Astrocyte (in vitro differentiated cells and primary cell): ENCODE measurements at regions not wholly inside any gene's neighbourhood (a gene's known extent, or its start where the extent isn't known, plus 50 kb on each side); places are given as distances from the start of the nearest gene placed in this dataset.

ENCODE experiments used
- DNase-seq: peaks from one replicate; pipeline ENCODE4 v3.0.0-alpha.2; 2010; ENCODE audit warnings: low read depth
- FAIRE-seq: peaks from 2 replicates; lab custom pipeline; 2011; peaks lifted over from hg19 to GRCh38; lab: Jason Lieb, UNC
- H2AFZ ChIP-seq: 2 replicates; pipeline ENCODE4 v1.6.0; 2012; ENCODE audit warnings: low read depth, low read length, inconsistent platforms
- H3K27ac ChIP-seq: 2 replicates; pipeline ENCODE4 v1.5.1; 2011; ENCODE audit warnings: low read depth, low read length, inconsistent platforms
- H3K27me3 ChIP-seq: 2 replicates; pipeline ENCODE4 v1.6.0; 2011; ENCODE audit warnings: low read length, inconsistent platforms; ENCODE audit not compliant: insufficient read depth
- H3K36me3 ChIP-seq: 2 replicates; pipeline ENCODE4 v1.5.1; 2011; ENCODE audit warnings: low read length, inconsistent platforms; ENCODE audit not compliant: insufficient read depth
- H3K4me1 ChIP-seq: 2 replicates; pipeline ENCODE4 v1.5.1; 2011; ENCODE audit warnings: low read length, inconsistent platforms; ENCODE audit not compliant: insufficient read depth
- H3K4me2 ChIP-seq: 2 replicates; pipeline ENCODE4 v1.6.0; 2012; ENCODE audit warnings: low read length, inconsistent platforms
- H3K4me3 ChIP-seq: 2 replicates; pipeline ENCODE4 v1.5.1; 2011; ENCODE audit warnings: low read depth, mild to moderate bottlenecking, low read length, inconsistent platforms; ENCODE audit not compliant: insufficient read depth
- H3K79me2 ChIP-seq: 2 replicates; pipeline ENCODE4 v1.6.0; 2012; ENCODE audit warnings: mild to moderate bottlenecking, low read length, inconsistent platforms; ENCODE audit not compliant: insufficient read depth
- H3K9ac ChIP-seq: 2 replicates; pipeline ENCODE4 v1.6.0; 2012; ENCODE audit warnings: mild to moderate bottlenecking, low read length, inconsistent platforms
- H3K9me3 ChIP-seq: 2 replicates; pipeline ENCODE4 v1.5.1; 2012; ENCODE audit warnings: low read depth, mild to moderate bottlenecking, low read length, inconsistent platforms; ENCODE audit not compliant: insufficient read depth
- H4K20me1 ChIP-seq: 2 replicates; pipeline ENCODE4 v1.6.0; 2012; ENCODE audit warnings: low read length, inconsistent platforms; ENCODE audit not compliant: insufficient read depth
- H3K27ac Mint-ChIP-seq: one replicate; pipeline ENCODE4 v1.8.0; 2021; ENCODE audit warnings: mild to moderate bottlenecking, mixed read lengths; ENCODE audit not compliant: unreplicated experiment
- H3K27me3 Mint-ChIP-seq: one replicate; pipeline ENCODE4 v1.8.0; 2021; ENCODE audit warnings: low read depth, mixed read lengths; ENCODE audit not compliant: unreplicated experiment
- H3K36me3 Mint-ChIP-seq: one replicate; pipeline ENCODE4 v1.8.0; 2021; ENCODE audit warnings: low read depth, mixed read lengths; ENCODE audit not compliant: unreplicated experiment
- H3K4me1 Mint-ChIP-seq: one replicate; pipeline ENCODE4 v1.8.0; 2021; ENCODE audit warnings: low read depth, mixed read lengths; ENCODE audit not compliant: unreplicated experiment
- H3K4me3 Mint-ChIP-seq: one replicate; pipeline ENCODE4 v1.8.0; 2021; ENCODE audit warnings: mild to moderate bottlenecking, moderate library complexity, mixed read lengths; ENCODE audit not compliant: unreplicated experiment
- H3K9me3 Mint-ChIP-seq: one replicate; pipeline ENCODE4 v1.8.0; 2021; ENCODE audit warnings: mild to moderate bottlenecking, mixed read lengths; ENCODE audit not compliant: unreplicated experiment
- EZH2 ChIP-seq: IDR thresholded peaks from 2 replicates; pipeline ENCODE4 v1.6.1; 2012; ENCODE audit warnings: mild to moderate bottlenecking, low read length, inconsistent platforms; ENCODE audit not compliant: insufficient read depth
- TF ChIP-seq, protein P1 (sequence below): IDR thresholded peaks from 2 replicates; pipeline ENCODE4 v1.5.1; 2011; ENCODE audit warnings: low read depth, mild to moderate bottlenecking, inconsistent platforms, low read length, moderate library complexity; ENCODE audit not compliant: insufficient read depth

DNA sequence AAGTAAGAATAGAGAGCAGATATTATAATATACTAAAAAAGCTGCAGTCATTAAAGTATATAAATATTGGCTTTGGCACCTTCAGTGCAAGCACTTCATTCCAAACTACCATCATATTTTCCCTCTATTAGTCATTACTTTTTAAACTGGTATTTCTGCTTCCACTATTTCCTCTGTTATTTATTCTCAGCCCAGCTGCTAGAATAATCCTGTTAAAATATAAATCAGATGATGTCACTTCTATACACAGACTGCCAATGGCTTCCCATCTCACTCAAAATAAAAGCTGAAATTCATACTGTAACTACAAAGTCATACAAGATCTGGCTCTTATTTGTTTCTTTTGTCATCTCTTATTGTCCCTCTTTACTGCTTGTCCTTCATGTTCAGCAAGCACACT is 432.9 kb downstream of the TLE4 start:
- no peaks in the 10 kb centered on the region for H3K9me3 Mint-ChIP-seq
- Histone ChIP-seq H3K9ac (no peak overlapping the region), H3K79me2 (no peaks in the 10 kb centered on the region), H4K20me1 (no peaks in the 10 kb centered on the region), H3K4me2 (no peak overlapping the region), H3K9me3 (no peaks in the 10 kb centered on the region), H2AFZ (peak overlapping the region; percentile 16), H3K27ac (no peak overlapping the region), H3K36me3 (no peaks in the 10 kb centered on the region), H3K27me3 (no peaks in the 10 kb centered on the region), H3K4me3 (no peak overlapping the region), H3K4me1 (no peaks in the 10 kb centered on the region)
- FAIRE-seq (no peak), DNase-seq (peak; percentile 23)
- no peak for TF ChIP-seq EZH2
- TF ChIP-seq, protein P1, sequence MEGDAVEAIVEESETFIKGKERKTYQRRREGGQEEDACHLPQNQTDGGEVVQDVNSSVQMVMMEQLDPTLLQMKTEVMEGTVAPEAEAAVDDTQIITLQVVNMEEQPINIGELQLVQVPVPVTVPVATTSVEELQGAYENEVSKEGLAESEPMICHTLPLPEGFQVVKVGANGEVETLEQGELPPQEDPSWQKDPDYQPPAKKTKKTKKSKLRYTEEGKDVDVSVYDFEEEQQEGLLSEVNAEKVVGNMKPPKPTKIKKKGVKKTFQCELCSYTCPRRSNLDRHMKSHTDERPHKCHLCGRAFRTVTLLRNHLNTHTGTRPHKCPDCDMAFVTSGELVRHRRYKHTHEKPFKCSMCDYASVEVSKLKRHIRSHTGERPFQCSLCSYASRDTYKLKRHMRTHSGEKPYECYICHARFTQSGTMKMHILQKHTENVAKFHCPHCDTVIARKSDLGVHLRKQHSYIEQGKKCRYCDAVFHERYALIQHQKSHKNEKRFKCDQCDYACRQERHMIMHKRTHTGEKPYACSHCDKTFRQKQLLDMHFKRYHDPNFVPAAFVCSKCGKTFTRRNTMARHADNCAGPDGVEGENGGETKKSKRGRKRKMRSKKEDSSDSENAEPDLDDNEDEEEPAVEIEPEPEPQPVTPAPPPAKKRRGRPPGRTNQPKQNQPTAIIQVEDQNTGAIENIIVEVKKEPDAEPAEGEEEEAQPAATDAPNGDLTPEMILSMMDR = no peak
- H3K27ac Mint-ChIP-seq = no peak overlapping the region
- H3K27me3 Mint-ChIP-seq = no peaks in the 10 kb centered on the region
- H3K4me3 Mint-ChIP-seq = no peak overlapping the region
- no peaks in the 10 kb centered on the region for H3K4me1 Mint-ChIP-seq
- H3K36me3 Mint-ChIP-seq = no peaks in the 10 kb centered on the region

- no peak overlapping the region for H3K9ac ChIP-seq
- no peak overlapping the region for H2AFZ ChIP-seq
- no peaks in the 10 kb centered on the region for H3K9me3 ChIP-seq
- H3K4me3 Mint-ChIP-seq = no peak overlapping the region
- peak; percentile 20 for FAIRE-seq
- no peak for TF ChIP-seq EZH2
- TF ChIP-seq, protein P1 = no peak
- H3K36me3 Mint-ChIP-seq = no peaks in the 10 kb centered on the region
- H3K79me2 ChIP-seq = no peaks in the 10 kb centered on the region
- H3K27me3 Mint-ChIP-seq = peaks cover 6% of the 10 kb centered on the region
- H3K4me2 ChIP-seq = no peak overlapping the region
- no peaks in the 10 kb centered on the region for H3K4me1 ChIP-seq
- H3K4me1 Mint-ChIP-seq = no peaks in the 10 kb centered on the region
- no peaks in the 10 kb centered on the region for H4K20me1 ChIP-seq
- no peaks in the 10 kb centered on the region for H3K36me3 ChIP-seq
- H3K4me3 ChIP-seq = no peak overlapping the region
- no peak overlapping the region for H3K27ac ChIP-seq
- no peaks in the 10 kb centered on the region for H3K9me3 Mint-ChIP-seq
- DNase-seq = no peak
- no peaks in the 10 kb centered on the region for H3K27me3 ChIP-seq
- H3K27ac Mint-ChIP-seq = no peak overlapping the region
Observed at GRCh38 chr9:79990536-79990935, 418.8 kb downstream of the TLE4 start.

DNA sequence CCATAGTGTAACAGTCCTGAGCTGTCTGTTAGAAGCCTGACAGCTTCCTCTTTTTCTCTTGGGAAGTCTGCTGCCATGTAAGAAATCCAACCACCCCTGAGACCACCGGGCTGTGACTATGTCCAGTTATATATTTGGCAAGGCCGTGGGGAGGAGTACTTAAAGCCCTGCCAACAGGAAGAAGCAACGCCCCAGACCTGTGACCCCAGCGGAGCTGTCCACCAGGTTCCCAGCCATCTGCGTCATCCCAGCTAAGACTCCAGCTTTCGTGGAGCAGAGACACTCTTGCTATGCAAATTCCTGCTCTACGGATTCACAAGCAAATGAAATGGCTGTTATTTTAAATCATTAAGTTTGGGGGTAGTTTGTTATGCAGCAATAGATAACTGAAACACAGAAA is 417.3 kb downstream of the TLE4 start:
- Mint-ChIP-seq H3K9me3 (no peaks in the 10 kb centered on the region), H3K4me3 (no peak overlapping the region), H3K27ac (no peak overlapping the region), H3K27me3 (peaks cover 6% of the 10 kb centered on the region), H3K36me3 (no peaks in the 10 kb centered on the region), H3K4me1 (no peaks in the 10 kb centered on the region)
- FAIRE-seq (no peak), DNase-seq (no peak)
- Histone ChIP-seq H2AFZ (no peak overlapping the region), H4K20me1 (no peaks in the 10 kb centered on the region), H3K9me3 (no peaks in the 10 kb centered on the region), H3K79me2 (no peaks in the 10 kb centered on the region), H3K4me3 (no peak overlapping the region), H3K4me1 (no peaks in the 10 kb centered on the region), H3K27ac (no peak overlapping the region), H3K27me3 (no peaks in the 10 kb centered on the region), H3K4me2 (no peak overlapping the region), H3K36me3 (no peaks in the 10 kb centered on the region), H3K9ac (no peak overlapping the region)
- TF ChIP-seq, protein P1 = no peak
- no peak for TF ChIP-seq EZH2
